GM19467 (cell line): ENCODE measurements at regions not wholly inside any gene's neighbourhood (a gene's known extent, or its start where the extent isn't known, plus 50 kb on each side); places are given as distances from the start of the nearest gene placed in this dataset.

ENCODE experiments used
- ATAC-seq: cut with Tn5 transposase; IDR thresholded peaks from one replicate; pipeline ENCODE4 v1.9.1; 2021; ENCODE audit warnings: mild to moderate bottlenecking, moderate library complexity; ENCODE audit not compliant: unreplicated experiment

DNA sequence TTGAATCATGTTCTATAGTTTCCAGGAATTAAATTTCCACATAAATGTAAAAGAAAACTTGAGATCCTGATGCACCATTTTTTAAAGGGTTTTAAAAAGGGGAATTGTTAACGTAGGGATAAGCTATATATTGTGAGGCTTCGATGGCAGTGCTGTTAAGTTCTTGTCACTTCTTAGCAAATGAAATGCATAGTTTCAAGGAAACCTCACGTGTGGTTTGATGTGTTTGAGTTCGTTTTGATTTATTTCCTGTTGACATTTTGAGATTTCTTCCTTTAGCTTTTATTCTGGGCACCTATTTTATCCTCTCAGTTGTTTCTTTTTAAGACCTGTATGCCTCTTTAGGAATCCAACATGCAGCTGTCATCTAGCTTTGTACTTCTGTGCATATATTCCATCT is 301.0 kb downstream of the DOCK8 start:
- no peak for ATAC-seq

- no peak for ATAC-seq
These were observed 303.3 kb downstream of the DOCK8 start for GRCh38 chr9:517993-518392.

DNA sequence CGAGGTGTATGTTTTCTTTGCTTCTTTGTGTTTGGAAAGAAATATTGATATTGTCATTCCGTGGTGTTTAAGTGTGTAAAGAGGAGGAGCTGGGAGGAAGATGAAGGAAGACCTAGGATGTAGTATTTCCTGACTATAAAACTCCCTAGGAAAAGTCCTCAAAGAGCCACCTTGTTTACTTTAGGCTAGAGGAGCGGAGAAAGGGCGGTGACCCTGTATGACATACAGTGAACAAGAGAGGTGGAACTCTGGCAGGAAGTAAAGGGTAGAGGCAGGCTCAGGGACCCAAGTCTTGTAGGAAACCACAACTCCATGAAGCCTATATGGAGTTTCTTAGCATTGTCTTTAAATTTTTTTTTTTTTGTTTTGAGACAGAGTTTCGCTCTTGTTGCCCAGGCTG is 303.9 kb downstream of the DOCK8 start:
- no peak for ATAC-seq

DNA sequence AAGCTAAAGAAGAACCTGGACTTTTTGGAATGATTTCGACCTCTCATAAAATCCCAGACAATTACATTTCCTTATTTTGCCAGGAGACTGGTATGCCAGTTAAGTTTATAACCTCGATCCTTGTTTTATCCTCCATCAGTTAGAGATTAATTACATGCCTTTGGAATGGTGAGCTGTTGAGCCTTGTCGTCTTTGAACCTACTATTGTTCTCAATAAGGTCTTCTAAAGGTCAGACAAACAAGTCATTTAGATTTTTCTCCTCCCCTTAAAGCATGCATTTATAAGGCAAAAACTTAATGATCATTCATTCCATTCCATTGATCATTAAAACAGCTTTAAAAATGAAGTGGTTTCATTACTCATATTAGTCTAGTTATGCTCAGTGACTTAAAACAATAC is 304.9 kb downstream of the DOCK8 start:
- no peak for ATAC-seq

DNA sequence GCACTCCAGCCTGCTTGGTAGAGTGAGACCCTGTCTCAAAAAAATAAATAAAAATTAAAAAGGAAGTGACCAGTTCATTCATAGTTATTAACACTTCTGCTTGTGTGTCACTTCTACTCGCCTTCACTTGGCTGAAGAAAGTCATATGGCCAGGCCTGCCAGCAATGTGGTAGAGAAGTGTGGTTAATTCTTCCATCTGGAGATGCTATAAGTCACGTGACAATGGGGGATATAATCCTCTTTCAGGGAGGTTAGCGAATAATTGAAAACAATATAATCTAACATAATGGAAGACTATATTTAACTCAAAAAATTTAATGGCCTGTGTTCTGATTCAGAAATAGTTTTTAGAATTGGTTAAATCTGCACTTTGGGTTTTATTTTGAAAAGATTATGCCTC is 305.6 kb downstream of the DOCK8 start:
- no peak for ATAC-seq

GRCh38 chr9:522190-522589 is 307.5 kb downstream of the DOCK8 start:
- no peak for ATAC-seq

- no peak for ATAC-seq
These were observed 308.0 kb downstream of the DOCK8 start for GRCh38 chr9:522658-523057.

GRCh38 chr9:523444-523843 is 308.8 kb downstream of the DOCK8 start:
- ATAC-seq = no peak

DNA sequence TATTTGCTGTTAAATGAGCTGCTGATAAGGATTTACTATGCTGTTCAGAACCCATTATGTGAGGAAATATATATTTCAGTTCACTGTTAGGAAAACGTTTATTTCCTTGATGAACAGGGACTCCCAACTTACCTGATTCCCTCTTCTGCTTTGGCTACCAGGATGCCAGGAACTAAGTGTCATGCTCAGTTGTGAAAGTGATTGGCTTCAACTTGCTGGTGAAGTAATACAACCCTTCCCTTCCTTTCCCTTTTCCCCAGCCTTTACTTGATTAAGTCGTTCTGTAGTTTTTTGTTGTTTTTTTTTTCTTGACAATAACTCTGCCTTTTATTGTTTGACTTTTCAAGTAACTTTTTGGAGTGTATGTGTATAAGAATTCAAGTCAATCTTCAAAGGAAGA is 309.3 kb downstream of the DOCK8 start:
- ATAC-seq = no peak

- ATAC-seq = peak; percentile 61
These were observed 312.4 kb downstream of the DOCK8 start for GRCh38 chr9:526904-527591.

- ATAC-seq = no peak
These were observed 311.8 kb upstream of the DMRT1 start for GRCh38 chr9:529731-530130.

GRCh38 chr9:530681-531080 is 310.8 kb upstream of the DMRT1 start:
- ATAC-seq = no peak

GRCh38 chr9:532707-533106 is 308.8 kb upstream of the DMRT1 start:
- no peak for ATAC-seq

DNA sequence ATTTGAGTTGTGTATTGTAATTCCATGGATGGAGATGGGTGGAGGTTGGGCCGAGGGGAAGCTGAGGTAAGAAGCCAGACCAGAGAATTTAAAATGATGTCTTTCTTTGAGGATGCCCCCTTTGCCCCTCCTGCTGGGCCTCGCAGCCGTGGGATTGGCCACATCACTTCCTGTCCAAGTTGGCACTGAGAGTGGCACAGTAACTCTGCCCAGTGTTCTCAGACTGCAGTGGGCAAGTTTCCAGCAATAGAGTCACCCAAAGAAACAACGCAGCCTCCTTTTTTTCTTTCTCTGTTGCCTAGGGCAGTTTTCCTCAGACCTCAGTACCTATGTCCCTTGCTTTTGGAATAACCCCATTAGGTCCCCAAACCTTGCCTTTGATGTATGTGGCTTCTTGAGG is 306.6 kb upstream of the DMRT1 start:
- no peak for ATAC-seq

DNA sequence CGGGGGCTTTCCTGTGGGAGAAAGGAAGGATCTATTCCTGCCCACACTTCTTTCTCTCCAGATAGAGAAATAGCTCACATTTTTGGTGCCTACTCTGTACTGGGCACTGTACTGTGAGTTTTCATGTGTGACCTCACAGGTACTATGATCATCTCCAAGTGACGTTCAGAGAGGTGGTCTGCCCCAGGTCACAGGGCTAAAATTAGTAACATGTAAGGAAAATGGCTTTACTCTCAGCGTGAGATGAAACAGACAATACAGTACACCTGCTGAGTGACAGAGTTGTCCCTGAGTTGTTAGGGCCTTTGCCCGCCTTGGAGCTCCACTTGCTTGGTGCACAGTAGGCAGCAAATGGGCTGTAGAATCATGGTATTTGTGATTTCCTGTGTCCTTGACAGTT is 306.1 kb upstream of the DMRT1 start:
- ATAC-seq = no peak

DNA sequence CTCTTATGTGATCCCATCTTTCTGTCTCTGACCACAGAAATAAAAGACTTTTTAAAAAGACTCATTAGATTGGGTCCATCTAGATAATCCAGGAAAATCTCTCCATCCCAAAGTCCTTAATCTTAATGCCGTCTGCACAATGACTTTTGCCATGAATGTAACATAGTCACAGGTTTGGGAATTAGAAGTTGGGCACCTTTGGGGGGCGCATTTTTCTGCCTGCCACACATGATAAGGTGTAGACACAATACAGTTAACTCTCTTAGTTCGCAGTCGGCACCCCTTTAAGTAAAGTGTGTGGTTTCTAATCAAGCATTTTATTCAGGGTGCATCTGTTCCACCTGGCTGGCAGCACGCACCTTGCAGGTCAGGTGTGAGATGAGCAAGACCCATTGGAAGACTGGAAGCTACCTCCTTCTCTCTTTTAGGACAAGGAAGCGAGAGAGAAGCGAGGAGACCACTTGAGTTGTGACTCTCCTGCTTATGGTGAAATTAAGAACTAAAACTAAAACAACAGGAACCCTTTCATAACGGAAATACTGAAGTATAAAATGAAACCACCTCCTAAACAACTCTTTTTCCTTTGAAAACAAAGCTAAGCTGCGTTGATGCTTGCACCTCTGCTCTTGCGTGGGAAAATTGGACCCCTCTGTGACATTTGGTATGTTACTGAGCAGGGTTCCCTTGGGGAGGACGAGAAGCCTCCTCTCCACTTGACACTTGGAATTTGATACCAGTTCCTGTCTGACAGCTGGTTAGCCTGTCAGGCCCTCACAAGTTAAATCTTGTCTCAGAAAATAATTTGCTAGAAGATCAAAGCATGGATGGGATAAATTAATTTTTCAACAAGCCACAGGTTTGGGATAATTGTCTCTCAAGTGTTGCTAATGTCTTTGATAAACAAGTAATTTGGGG is 304.6 kb upstream of the DMRT1 start:
- ATAC-seq = no peak

DNA sequence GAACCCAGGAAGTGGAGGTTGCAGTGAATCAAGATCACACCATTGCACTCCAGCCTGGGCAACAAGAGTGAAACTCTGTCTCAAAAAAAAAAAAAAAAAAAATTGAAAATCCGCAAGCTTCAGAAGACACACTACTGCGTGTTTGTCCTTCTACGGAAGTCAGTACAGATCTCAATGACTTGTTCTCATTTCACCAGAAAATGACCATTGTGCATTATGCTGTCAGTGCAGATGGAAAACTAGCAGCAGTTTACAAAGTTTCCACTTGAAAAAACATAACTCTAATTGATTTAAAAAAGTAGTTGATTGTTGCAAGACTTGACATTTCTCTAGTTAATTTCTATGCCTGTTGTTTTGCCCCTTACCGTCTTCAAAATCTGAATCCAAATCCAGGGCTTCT is 298.0 kb upstream of the DMRT1 start:
- no peak for ATAC-seq

- no peak for ATAC-seq
These were observed 296.0 kb upstream of the DMRT1 start for GRCh38 chr9:545480-545879.

GRCh38 chr9:546235-546634 is 295.3 kb upstream of the DMRT1 start:
- no peak for ATAC-seq

DNA sequence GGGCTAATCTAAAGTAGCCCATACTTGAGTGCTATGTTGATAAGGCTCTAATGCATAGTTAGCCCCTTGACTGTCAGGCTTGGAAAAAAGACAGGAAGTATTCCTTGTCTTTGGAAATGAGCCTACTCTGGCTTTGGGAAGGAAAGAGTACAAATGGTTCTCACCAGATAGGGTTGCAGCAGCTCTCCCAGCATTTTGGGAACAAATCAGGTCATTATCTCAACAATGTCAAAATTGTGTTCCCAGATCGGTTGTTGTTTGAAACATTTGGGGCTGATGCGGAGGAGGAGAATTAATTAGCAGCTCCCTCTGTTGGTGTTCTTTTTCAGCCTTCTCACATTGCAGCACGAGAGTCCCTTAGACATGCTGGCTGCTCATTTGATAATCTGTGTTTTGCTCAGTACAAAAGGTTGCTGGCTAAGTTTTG is 294.7 kb upstream of the DMRT1 start:
- ATAC-seq = no peak

DNA sequence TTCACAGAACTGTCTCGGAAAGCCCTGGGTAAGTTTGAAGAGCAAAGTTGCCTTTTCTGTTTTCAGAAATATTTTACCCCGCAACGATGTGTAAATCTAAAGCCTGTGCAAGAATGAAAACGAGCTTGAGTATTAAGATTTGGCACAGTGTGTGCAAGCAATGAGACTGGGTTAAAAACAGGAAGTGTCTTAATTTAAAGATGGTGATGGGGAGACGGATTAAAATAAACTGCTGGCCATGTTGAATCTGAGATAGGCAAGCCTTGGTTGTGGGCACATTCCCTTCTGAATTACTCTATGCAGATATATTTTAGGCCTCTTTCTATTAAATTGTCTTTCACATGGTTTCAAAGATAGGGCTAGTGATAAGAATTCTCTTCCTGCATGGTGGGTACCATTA is 294.2 kb upstream of the DMRT1 start:
- ATAC-seq = no peak

DNA sequence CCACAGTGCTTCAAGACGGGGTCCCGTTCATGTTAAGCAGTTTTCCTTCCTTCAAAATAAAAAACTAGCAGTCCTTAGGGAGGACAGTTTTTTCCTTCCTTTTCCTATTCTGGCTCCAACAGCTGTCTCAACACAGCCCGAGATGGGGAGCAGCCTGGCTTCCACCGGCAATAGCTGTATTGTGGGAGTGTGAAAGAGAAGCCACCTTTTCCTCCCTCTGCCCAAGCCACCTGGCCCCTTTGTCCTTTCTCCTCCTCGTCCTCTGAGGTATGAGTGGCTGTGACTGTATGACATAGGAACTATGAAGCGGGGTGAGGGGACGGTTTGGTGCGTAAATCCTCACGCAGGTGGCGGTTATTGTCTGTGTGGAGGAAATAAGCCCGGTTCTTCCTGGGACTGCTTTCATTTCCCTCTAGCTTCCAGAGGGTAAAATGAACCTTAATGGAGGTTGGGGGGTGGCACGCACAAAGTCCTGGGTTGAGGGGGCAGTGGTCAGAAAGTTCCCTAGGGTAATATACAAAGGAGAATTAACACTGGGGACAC is 292.0 kb upstream of the DMRT1 start:
- no peak for ATAC-seq
